ENCODE measurements at regions not wholly inside any gene's neighbourhood (a gene's known extent, or its start where the extent isn't known, plus 50 kb on each side); places are given as distances from the start of the nearest gene placed in this dataset.

GRCh38 chr3:178901204-178901603, 170.4 kb downstream of the ZMAT3 start:
- H3K36me3 ChIP-seq (replicated peaks) = no peaks in the 10 kb centered on the region
- no peaks in the 10 kb centered on the region for H3K9me3 ChIP-seq
- in situ Hi-C loops (cut with MboI; ENCODE audit: low sequenced_read_pairs) = no loop called here
- no peak for DNase-seq (ENCODE audit: low spot score in 2 of 2)
- H3K4me3 ChIP-seq = no peak overlapping the region
- H3K27me3 ChIP-seq (ENCODE audit: low read depth) = no peaks in the 10 kb centered on the region
- no peaks in the 10 kb centered on the region for H3K4me1 ChIP-seq

GRCh38 chr3:178900029-178900646, 171.5 kb downstream of the ZMAT3 start:
- H3K9me3 ChIP-seq = no peaks in the 10 kb centered on the region
- DNase-seq (ENCODE audit: low spot score in 2 of 2) = no peak
- H3K36me3 ChIP-seq (replicated peaks) = no peaks in the 10 kb centered on the region
- H3K27me3 ChIP-seq (ENCODE audit: low read depth) = no peaks in the 10 kb centered on the region
- H3K4me1 ChIP-seq = no peaks in the 10 kb centered on the region
- no peak overlapping the region for H3K4me3 ChIP-seq
- in situ Hi-C loops (cut with MboI; ENCODE audit: low sequenced_read_pairs) = no loop called here

- Histone ChIP-seq H3K4me1 (no peaks in the 10 kb centered on the region), H3K27me3 (ENCODE audit: low read depth) (no peaks in the 10 kb centered on the region), H3K36me3 (replicated peaks) (no peaks in the 10 kb centered on the region), H3K9me3 (no peaks in the 10 kb centered on the region), H3K4me3 (no peak overlapping the region)
- in situ Hi-C loops (cut with MboI; ENCODE audit: low sequenced_read_pairs) = no loop called here
- no peak for DNase-seq (ENCODE audit: low spot score in 2 of 2)
Observed at GRCh38 chr3:178895178-178895789, 176.3 kb downstream of the ZMAT3 start.
